ENCODE measurements at regions not wholly inside any gene's neighbourhood (a gene's known extent, or its start where the extent isn't known, plus 50 kb on each side); places are given as distances from the start of the nearest gene placed in this dataset.

- H2AFZ ChIP-seq (ENCODE audit: control insufficient read depth, low read length), result no peak overlapping the region
These were observed 109.9 kb downstream of the OLFM4 start for GRCh38 chr13:53138376-53139036.

GRCh38 chr13:53141336-53141735, 112.7 kb downstream of the OLFM4 start:
- H3K27me3 ChIP-seq (ENCODE audit: control insufficient read depth, extremely low read depth, insufficient read depth, low read length), result no peaks in the 10 kb centered on the region
- TF ChIP-seq CTCF (optimal IDR thresholded peaks at IDR 0.05 in 1 of 3, IDR thresholded peaks at IDR 0.05 in 1 of 3, conservative IDR thresholded peaks at IDR 0.05 in 1 of 3; ENCODE audit: extremely low read depth in 1 of 3, insufficient read depth in 2 of 3, low read length in 3 of 3) (no peak), EZH2 (IDR thresholded peaks at IDR 0.05; ENCODE audit: low read length) (no peak)
- H3K9ac ChIP-seq (ENCODE audit: control insufficient read depth, extremely low read depth, insufficient read depth, low read length), result no peak overlapping the region
- no peak overlapping the region for H3K4me2 ChIP-seq (ENCODE audit: control insufficient read depth, extremely low read depth, insufficient read depth, low read depth, low read length)
- dilution Hi-C loops (cut with MboI; ENCODE audit: extremely low pct_ligation_motif_present, low sequenced_read_pairs), result no loop called here
- DNase-seq (ENCODE audit: low read depth, low spot score), result no peak
- H3K27ac ChIP-seq (ENCODE audit: control insufficient read depth, insufficient read depth, low read length), result no peak overlapping the region
- no peak overlapping the region for H3K4me3 ChIP-seq (ENCODE audit: control insufficient read depth in 2 of 3, extremely low read depth in 1 of 3, insufficient read depth in 2 of 3, low read depth in 1 of 3, low read length in 3 of 3)
- H3K9me1 ChIP-seq (ENCODE audit: control insufficient read depth, extremely low read depth, insufficient read depth, low read length), result no peaks in the 10 kb centered on the region
- H4K20me1 ChIP-seq (ENCODE audit: control insufficient read depth, extremely low read depth, insufficient read depth, low read length), result no peaks in the 10 kb centered on the region
- no peak for FAIRE-seq
- H3K79me2 ChIP-seq (ENCODE audit: control insufficient read depth, insufficient read depth, low read length), result no peaks in the 10 kb centered on the region
- H3K36me3 ChIP-seq (ENCODE audit: control insufficient read depth in 2 of 2, extremely low read depth in 1 of 2, insufficient read depth in 2 of 2, low read length in 2 of 2), result no peaks in the 10 kb centered on the region
- no peaks in the 10 kb centered on the region for H3K4me1 ChIP-seq (ENCODE audit: control insufficient read depth, extremely low read depth, insufficient read depth, low read length)
- H3K9me3 ChIP-seq (ENCODE audit: control insufficient read depth, low read depth, low read length), result no peaks in the 10 kb centered on the region
- no peak overlapping the region for H2AFZ ChIP-seq (ENCODE audit: control insufficient read depth, low read length)

More at GRCh38 chr13:53138376-53139036, 109.9 kb downstream of the OLFM4 start:
- FAIRE-seq, result no peak
- no peak for DNase-seq (ENCODE audit: low read depth, low spot score)
- H3K9me1 ChIP-seq (ENCODE audit: control insufficient read depth, extremely low read depth, insufficient read depth, low read length), result no peaks in the 10 kb centered on the region
- H3K27ac ChIP-seq (ENCODE audit: control insufficient read depth, insufficient read depth, low read length), result no peak overlapping the region
- H4K20me1 ChIP-seq (ENCODE audit: control insufficient read depth, extremely low read depth, insufficient read depth, low read length), result no peaks in the 10 kb centered on the region
- no peaks in the 10 kb centered on the region for H3K36me3 ChIP-seq (ENCODE audit: control insufficient read depth in 2 of 2, extremely low read depth in 1 of 2, insufficient read depth in 2 of 2, low read length in 2 of 2)
- H3K4me1 ChIP-seq (ENCODE audit: control insufficient read depth, extremely low read depth, insufficient read depth, low read length), result no peaks in the 10 kb centered on the region
- H3K79me2 ChIP-seq (ENCODE audit: control insufficient read depth, insufficient read depth, low read length), result no peaks in the 10 kb centered on the region
- no peak overlapping the region for H3K4me3 ChIP-seq (ENCODE audit: control insufficient read depth in 2 of 3, extremely low read depth in 1 of 3, insufficient read depth in 2 of 3, low read depth in 1 of 3, low read length in 3 of 3)
- H3K27me3 ChIP-seq (ENCODE audit: control insufficient read depth, extremely low read depth, insufficient read depth, low read length), result no peaks in the 10 kb centered on the region
- no peaks in the 10 kb centered on the region for H3K9me3 ChIP-seq (ENCODE audit: control insufficient read depth, low read depth, low read length)
- H3K4me2 ChIP-seq (ENCODE audit: control insufficient read depth, extremely low read depth, insufficient read depth, low read depth, low read length), result no peak overlapping the region
- no peak overlapping the region for H3K9ac ChIP-seq (ENCODE audit: control insufficient read depth, extremely low read depth, insufficient read depth, low read length)
- dilution Hi-C loops (cut with MboI; ENCODE audit: extremely low pct_ligation_motif_present, low sequenced_read_pairs), result no loop called here
- no peak for TF ChIP-seq CTCF (optimal IDR thresholded peaks at IDR 0.05 in 1 of 3, IDR thresholded peaks at IDR 0.05 in 1 of 3, conservative IDR thresholded peaks at IDR 0.05 in 1 of 3; ENCODE audit: extremely low read depth in 1 of 3, insufficient read depth in 2 of 3, low read length in 3 of 3)
- no peak for TF ChIP-seq EZH2 (IDR thresholded peaks at IDR 0.05; ENCODE audit: low read length)
